Astrocyte (in vitro differentiated cells and primary cell): ENCODE measurements at regions not wholly inside any gene's neighbourhood (a gene's known extent, or its start where the extent isn't known, plus 50 kb on each side); places are given as distances from the start of the nearest gene placed in this dataset.

Experiments used
- DNase-seq: peaks from one replicate; pipeline ENCODE4 v3.0.0-alpha.2; 2010; ENCODE audit warnings: low read depth
- FAIRE-seq: peaks from 2 replicates; lab custom pipeline; 2011; peaks lifted over from hg19 to GRCh38; lab: Jason Lieb, UNC
- H2AFZ ChIP-seq: 2 replicates; pipeline ENCODE4 v1.6.0; 2012; ENCODE audit warnings: low read depth, low read length, inconsistent platforms
- H3K27ac ChIP-seq: 2 replicates; pipeline ENCODE4 v1.5.1; 2011; ENCODE audit warnings: low read depth, low read length, inconsistent platforms
- H3K27me3 ChIP-seq: 2 replicates; pipeline ENCODE4 v1.6.0; 2011; ENCODE audit warnings: low read length, inconsistent platforms; ENCODE audit not compliant: insufficient read depth
- H3K36me3 ChIP-seq: 2 replicates; pipeline ENCODE4 v1.5.1; 2011; ENCODE audit warnings: low read length, inconsistent platforms; ENCODE audit not compliant: insufficient read depth
- H3K4me1 ChIP-seq: 2 replicates; pipeline ENCODE4 v1.5.1; 2011; ENCODE audit warnings: low read length, inconsistent platforms; ENCODE audit not compliant: insufficient read depth
- H3K4me2 ChIP-seq: 2 replicates; pipeline ENCODE4 v1.6.0; 2012; ENCODE audit warnings: low read length, inconsistent platforms
- H3K4me3 ChIP-seq: 2 replicates; pipeline ENCODE4 v1.5.1; 2011; ENCODE audit warnings: low read depth, mild to moderate bottlenecking, low read length, inconsistent platforms; ENCODE audit not compliant: insufficient read depth
- H3K79me2 ChIP-seq: 2 replicates; pipeline ENCODE4 v1.6.0; 2012; ENCODE audit warnings: mild to moderate bottlenecking, low read length, inconsistent platforms; ENCODE audit not compliant: insufficient read depth
- H3K9ac ChIP-seq: 2 replicates; pipeline ENCODE4 v1.6.0; 2012; ENCODE audit warnings: mild to moderate bottlenecking, low read length, inconsistent platforms
- H3K9me3 ChIP-seq: 2 replicates; pipeline ENCODE4 v1.5.1; 2012; ENCODE audit warnings: low read depth, mild to moderate bottlenecking, low read length, inconsistent platforms; ENCODE audit not compliant: insufficient read depth
- H4K20me1 ChIP-seq: 2 replicates; pipeline ENCODE4 v1.6.0; 2012; ENCODE audit warnings: low read length, inconsistent platforms; ENCODE audit not compliant: insufficient read depth
- H3K27ac Mint-ChIP-seq: one replicate; pipeline ENCODE4 v1.8.0; 2021; ENCODE audit warnings: mild to moderate bottlenecking, mixed read lengths; ENCODE audit not compliant: unreplicated experiment
- H3K27me3 Mint-ChIP-seq: one replicate; pipeline ENCODE4 v1.8.0; 2021; ENCODE audit warnings: low read depth, mixed read lengths; ENCODE audit not compliant: unreplicated experiment
- H3K36me3 Mint-ChIP-seq: one replicate; pipeline ENCODE4 v1.8.0; 2021; ENCODE audit warnings: low read depth, mixed read lengths; ENCODE audit not compliant: unreplicated experiment
- H3K4me1 Mint-ChIP-seq: one replicate; pipeline ENCODE4 v1.8.0; 2021; ENCODE audit warnings: low read depth, mixed read lengths; ENCODE audit not compliant: unreplicated experiment
- H3K4me3 Mint-ChIP-seq: one replicate; pipeline ENCODE4 v1.8.0; 2021; ENCODE audit warnings: mild to moderate bottlenecking, moderate library complexity, mixed read lengths; ENCODE audit not compliant: unreplicated experiment
- H3K9me3 Mint-ChIP-seq: one replicate; pipeline ENCODE4 v1.8.0; 2021; ENCODE audit warnings: mild to moderate bottlenecking, mixed read lengths; ENCODE audit not compliant: unreplicated experiment
- CTCF ChIP-seq: IDR thresholded peaks from 2 replicates; pipeline ENCODE4 v1.5.1; 2011; ENCODE audit warnings: low read depth, mild to moderate bottlenecking, inconsistent platforms, low read length, moderate library complexity; ENCODE audit not compliant: insufficient read depth
- EZH2 ChIP-seq: IDR thresholded peaks from 2 replicates; pipeline ENCODE4 v1.6.1; 2012; ENCODE audit warnings: mild to moderate bottlenecking, low read length, inconsistent platforms; ENCODE audit not compliant: insufficient read depth

DNA sequence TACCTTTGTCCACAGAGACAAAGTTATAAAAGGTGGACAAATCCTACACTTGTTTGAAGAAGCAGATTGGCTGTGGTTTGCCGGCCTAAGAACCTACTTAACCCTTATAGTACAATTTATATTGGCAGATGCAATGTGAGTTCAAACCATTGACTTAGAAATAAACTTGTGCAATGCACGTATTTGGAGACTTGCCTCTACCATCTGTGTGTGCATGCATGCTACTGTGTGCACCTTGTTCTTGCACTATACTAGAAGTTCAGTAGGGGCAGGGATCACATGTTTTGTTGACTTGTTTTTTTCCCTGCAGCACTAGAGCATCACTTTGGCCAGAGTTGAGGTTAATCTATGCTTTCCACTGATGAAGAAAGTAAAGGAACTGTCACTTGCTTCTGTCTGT is 163.1 kb upstream of the SERP2 start:
- Histone ChIP-seq H3K9ac (no peak overlapping the region), H3K27me3 (peaks cover 6% of the 10 kb centered on the region), H2AFZ (no peak overlapping the region), H3K4me3 (no peak overlapping the region), H3K4me1 (no peaks in the 10 kb centered on the region), H3K36me3 (no peaks in the 10 kb centered on the region), H3K79me2 (no peaks in the 10 kb centered on the region), H4K20me1 (no peaks in the 10 kb centered on the region), H3K9me3 (no peaks in the 10 kb centered on the region), H3K27ac (no peak overlapping the region), H3K4me2 (no peak overlapping the region)
- peaks cover 2% of the 10 kb centered on the region for H3K36me3 Mint-ChIP-seq
- no peak for DNase-seq
- H3K9me3 Mint-ChIP-seq, result peaks cover 14% of the 10 kb centered on the region
- FAIRE-seq, result no peak
- H3K4me1 Mint-ChIP-seq, result no peaks in the 10 kb centered on the region
- TF ChIP-seq EZH2 (no peak), CTCF (no peak)
- H3K27me3 Mint-ChIP-seq, result peaks cover 7% of the 10 kb centered on the region
- H3K27ac Mint-ChIP-seq, result no peak overlapping the region
- no peak overlapping the region for H3K4me3 Mint-ChIP-seq

DNA sequence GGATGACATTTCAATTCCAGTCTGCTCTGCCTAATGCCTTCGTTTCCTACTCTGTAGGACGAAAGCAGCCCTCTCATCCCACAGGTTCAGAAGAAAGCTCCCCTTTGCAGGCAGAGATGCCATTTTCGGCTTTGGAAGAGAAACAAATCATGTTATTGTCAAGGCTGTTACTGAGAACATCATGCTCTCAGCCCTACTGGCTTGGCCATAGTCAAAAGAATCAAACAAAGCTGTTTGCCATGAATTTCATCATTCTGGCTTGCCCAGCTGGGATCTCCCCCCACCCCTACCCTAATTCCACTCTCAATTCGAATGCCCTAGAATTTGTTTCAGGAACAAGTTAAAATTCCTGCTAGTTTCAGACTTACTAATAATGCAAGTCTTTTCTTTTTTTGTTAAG is 162.3 kb upstream of the SERP2 start:
- Histone ChIP-seq H3K4me1 (no peaks in the 10 kb centered on the region), H3K27me3 (peaks cover 6% of the 10 kb centered on the region), H3K4me2 (no peak overlapping the region), H3K36me3 (no peaks in the 10 kb centered on the region), H4K20me1 (no peaks in the 10 kb centered on the region), H3K4me3 (no peak overlapping the region), H3K9me3 (no peaks in the 10 kb centered on the region), H3K9ac (no peak overlapping the region), H3K27ac (no peak overlapping the region), H2AFZ (no peak overlapping the region), H3K79me2 (no peaks in the 10 kb centered on the region)
- H3K27ac Mint-ChIP-seq, result no peak overlapping the region
- FAIRE-seq (no peak), DNase-seq (no peak)
- no peaks in the 10 kb centered on the region for H3K4me1 Mint-ChIP-seq
- no peak overlapping the region for H3K4me3 Mint-ChIP-seq
- peaks cover 8% of the 10 kb centered on the region for H3K27me3 Mint-ChIP-seq
- peaks cover 11% of the 10 kb centered on the region for H3K9me3 Mint-ChIP-seq
- H3K36me3 Mint-ChIP-seq, result peaks cover 2% of the 10 kb centered on the region
- TF ChIP-seq EZH2 (no peak), CTCF (no peak)

GRCh38 chr13:44211704-44212346 is 161.8 kb upstream of the SERP2 start:
- Histone ChIP-seq H3K36me3 (no peaks in the 10 kb centered on the region), H3K4me2 (no peak overlapping the region), H3K27me3 (peaks cover 6% of the 10 kb centered on the region), H3K79me2 (no peaks in the 10 kb centered on the region), H2AFZ (no peak overlapping the region), H3K4me3 (no peak overlapping the region), H3K9me3 (no peaks in the 10 kb centered on the region), H3K9ac (no peak overlapping the region), H4K20me1 (no peaks in the 10 kb centered on the region), H3K27ac (no peak overlapping the region), H3K4me1 (no peaks in the 10 kb centered on the region)
- no peak overlapping the region for H3K27ac Mint-ChIP-seq
- peaks cover 8% of the 10 kb centered on the region for H3K27me3 Mint-ChIP-seq
- TF ChIP-seq CTCF (no peak), EZH2 (no peak)
- no peaks in the 10 kb centered on the region for H3K4me1 Mint-ChIP-seq
- no peak for FAIRE-seq
- no peak for DNase-seq
- peaks cover 2% of the 10 kb centered on the region for H3K36me3 Mint-ChIP-seq
- H3K9me3 Mint-ChIP-seq, result peaks cover 6% of the 10 kb centered on the region
- no peak overlapping the region for H3K4me3 Mint-ChIP-seq
